ENCODE measurements at regions not wholly inside any gene's neighbourhood (a gene's known extent, or its start where the extent isn't known, plus 50 kb on each side); places are given as distances from the start of the nearest gene placed in this dataset.

DNA sequence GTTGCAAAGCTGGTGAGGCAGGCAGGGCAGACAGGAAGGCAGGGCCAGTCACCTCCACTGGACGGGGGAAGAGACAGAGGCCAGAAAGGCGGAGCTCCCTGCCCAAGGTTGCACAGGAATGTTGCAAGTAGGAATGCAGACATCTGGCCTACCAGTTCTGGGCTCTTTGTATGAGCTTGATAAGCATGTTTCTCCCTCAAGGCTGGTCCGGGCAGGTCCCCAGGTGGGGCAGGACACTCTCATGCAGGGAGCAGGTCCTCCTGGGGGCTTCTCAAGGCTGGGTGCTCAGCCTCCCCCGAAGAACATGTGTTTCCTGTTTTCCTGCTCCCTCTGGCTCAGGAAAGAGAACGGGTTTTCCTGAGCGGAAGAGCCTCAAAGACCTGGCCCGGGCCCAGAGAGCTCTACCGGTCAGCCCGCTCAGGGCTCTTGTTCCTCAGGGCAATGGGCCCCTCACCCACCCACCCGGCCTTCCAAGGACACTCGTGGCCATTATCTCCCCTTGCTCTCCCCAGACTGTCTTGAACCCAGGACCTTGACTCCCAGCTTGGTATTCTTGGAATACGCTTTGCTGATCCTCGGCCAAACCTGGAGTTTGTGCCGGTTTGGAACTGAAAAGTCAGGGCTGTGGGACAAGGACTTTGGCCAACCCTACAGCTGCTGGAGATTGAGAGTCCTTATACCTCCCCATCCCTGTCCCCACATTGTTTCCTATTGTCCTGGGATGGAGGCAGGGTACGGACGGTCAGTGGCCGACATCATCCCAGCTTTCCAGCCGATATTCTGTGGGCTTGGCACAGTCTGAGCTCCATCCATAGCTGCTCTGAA lies 87.7 kb upstream of the HAAO start:
- Histone ChIP-seq H3K9me3 (ENCODE audit: control insufficient read depth, insufficient read depth, low read depth, low read length) (no peaks in the 10 kb centered on the region), H3K36me3 (ENCODE audit: control insufficient read depth, insufficient read depth, low read length) (no peaks in the 10 kb centered on the region), H3K27me3 (ENCODE audit: control insufficient read depth, insufficient read depth, low read length) (no peaks in the 10 kb centered on the region), H3K4me1 (ENCODE audit: control insufficient read depth, insufficient read depth, low read length) (no peaks in the 10 kb centered on the region), H3K27ac (ENCODE audit: low read length) (no peak overlapping the region), H3K4me3 (ENCODE audit: low read depth in 2 of 2, low read length in 2 of 2) (no peak overlapping the region)
- in situ Hi-C loops (cut with HindIII; ENCODE audit: low pct_unique_long_range_greater_than_20kb, low sequenced_read_pairs) (no loop called here), intact Hi-C loops (cut with micrococcal nuclease; ENCODE audit: unreplicated experiment) (no loop called here)
- CTCF ChIA-PET, result no interaction called here
- TF ChIP-seq, protein P1, sequence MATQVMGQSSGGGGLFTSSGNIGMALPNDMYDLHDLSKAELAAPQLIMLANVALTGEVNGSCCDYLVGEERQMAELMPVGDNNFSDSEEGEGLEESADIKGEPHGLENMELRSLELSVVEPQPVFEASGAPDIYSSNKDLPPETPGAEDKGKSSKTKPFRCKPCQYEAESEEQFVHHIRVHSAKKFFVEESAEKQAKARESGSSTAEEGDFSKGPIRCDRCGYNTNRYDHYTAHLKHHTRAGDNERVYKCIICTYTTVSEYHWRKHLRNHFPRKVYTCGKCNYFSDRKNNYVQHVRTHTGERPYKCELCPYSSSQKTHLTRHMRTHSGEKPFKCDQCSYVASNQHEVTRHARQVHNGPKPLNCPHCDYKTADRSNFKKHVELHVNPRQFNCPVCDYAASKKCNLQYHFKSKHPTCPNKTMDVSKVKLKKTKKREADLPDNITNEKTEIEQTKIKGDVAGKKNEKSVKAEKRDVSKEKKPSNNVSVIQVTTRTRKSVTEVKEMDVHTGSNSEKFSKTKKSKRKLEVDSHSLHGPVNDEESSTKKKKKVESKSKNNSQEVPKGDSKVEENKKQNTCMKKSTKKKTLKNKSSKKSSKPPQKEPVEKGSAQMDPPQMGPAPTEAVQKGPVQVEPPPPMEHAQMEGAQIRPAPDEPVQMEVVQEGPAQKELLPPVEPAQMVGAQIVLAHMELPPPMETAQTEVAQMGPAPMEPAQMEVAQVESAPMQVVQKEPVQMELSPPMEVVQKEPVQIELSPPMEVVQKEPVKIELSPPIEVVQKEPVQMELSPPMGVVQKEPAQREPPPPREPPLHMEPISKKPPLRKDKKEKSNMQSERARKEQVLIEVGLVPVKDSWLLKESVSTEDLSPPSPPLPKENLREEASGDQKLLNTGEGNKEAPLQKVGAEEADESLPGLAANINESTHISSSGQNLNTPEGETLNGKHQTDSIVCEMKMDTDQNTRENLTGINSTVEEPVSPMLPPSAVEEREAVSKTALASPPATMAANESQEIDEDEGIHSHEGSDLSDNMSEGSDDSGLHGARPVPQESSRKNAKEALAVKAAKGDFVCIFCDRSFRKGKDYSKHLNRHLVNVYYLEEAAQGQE (IDR thresholded peaks at IDR 0.05; ENCODE audit: insufficient read depth in 1 of 2, low read depth in 2 of 2, low read length in 1 of 2), result no peak
- TF ChIP-seq CTCF (IDR thresholded peaks at IDR 0.05) (no peak), POLR2AphosphoS5 (IDR thresholded peaks at IDR 0.05; ENCODE audit: low read depth, low read length) (no peak), SIN3A (IDR thresholded peaks at IDR 0.05; ENCODE audit: borderline replicate concordance, insufficient read depth, low read depth, low read length) (no peak), TCF7L2 (IDR thresholded peaks at IDR 0.05; ENCODE audit: low read depth, low read length) (no peak)
- no TSS peak for BruUV-seq (replicated peaks)
- ATAC-seq, result no peak
- DNase-seq (ENCODE audit: low read depth, low spot score), result no peak
- POLR2A ChIA-PET, result no interaction called here

DNA sequence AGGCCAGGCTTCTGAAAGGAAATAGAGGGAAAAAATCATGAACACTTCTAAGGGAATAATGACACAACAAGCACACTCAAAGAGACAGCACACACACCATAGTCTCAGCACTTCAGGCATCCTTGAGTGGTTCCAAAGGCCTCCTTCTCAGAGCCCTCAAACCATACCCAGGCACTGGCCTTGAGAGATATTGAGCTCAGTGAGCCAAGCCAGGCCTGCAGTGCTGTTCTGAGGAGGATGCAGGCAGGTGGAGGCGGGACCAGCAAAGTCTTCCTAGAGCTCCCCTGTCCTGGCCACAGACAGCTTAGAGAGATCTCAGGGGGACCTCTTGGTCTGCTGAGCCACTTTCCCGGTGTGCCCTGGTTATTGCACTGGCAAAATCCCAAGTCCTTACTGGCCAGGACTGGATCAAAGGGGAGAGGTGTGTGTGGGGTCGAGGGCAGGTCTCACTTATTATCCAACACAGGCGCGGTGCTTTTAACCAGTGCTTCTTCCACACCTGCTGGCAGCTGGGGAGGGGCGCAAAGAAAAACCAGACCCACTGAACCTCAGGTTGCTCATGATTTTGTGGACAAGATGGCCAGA lies 86.8 kb upstream of the HAAO start:
- no peak for ATAC-seq
- Histone ChIP-seq H3K4me1 (ENCODE audit: control insufficient read depth, insufficient read depth, low read length) (no peaks in the 10 kb centered on the region), H3K27ac (ENCODE audit: low read length) (no peak overlapping the region), H3K36me3 (ENCODE audit: control insufficient read depth, insufficient read depth, low read length) (no peaks in the 10 kb centered on the region), H3K4me3 (ENCODE audit: low read depth in 2 of 2, low read length in 2 of 2) (no peak overlapping the region), H3K9me3 (ENCODE audit: control insufficient read depth, insufficient read depth, low read depth, low read length) (no peaks in the 10 kb centered on the region), H3K27me3 (ENCODE audit: control insufficient read depth, insufficient read depth, low read length) (no peaks in the 10 kb centered on the region)
- TF ChIP-seq POLR2AphosphoS5 (IDR thresholded peaks at IDR 0.05; ENCODE audit: low read depth, low read length) (no peak), CTCF (IDR thresholded peaks at IDR 0.05) (no peak), TCF7L2 (IDR thresholded peaks at IDR 0.05; ENCODE audit: low read depth, low read length) (no peak), SIN3A (IDR thresholded peaks at IDR 0.05; ENCODE audit: borderline replicate concordance, insufficient read depth, low read depth, low read length) (no peak)
- TF ChIP-seq, protein P1 (IDR thresholded peaks at IDR 0.05; ENCODE audit: insufficient read depth in 1 of 2, low read depth in 2 of 2, low read length in 1 of 2), result no peak
- in situ Hi-C loops (cut with HindIII; ENCODE audit: low pct_unique_long_range_greater_than_20kb, low sequenced_read_pairs) (no loop called here), intact Hi-C loops (cut with micrococcal nuclease; ENCODE audit: unreplicated experiment) (no loop called here)
- ChIA-PET CTCF (no interaction called here), POLR2A (no interaction called here)
- no peak for DNase-seq (ENCODE audit: low read depth, low spot score)
- BruUV-seq (replicated peaks), result no TSS peak

Measured in Panc1 (cell line).